WTC11 (cell line): ENCODE measurements at regions not wholly inside any gene's neighbourhood (a gene's known extent, or its start where the extent isn't known, plus 50 kb on each side); places are given as distances from the start of the nearest gene placed in this dataset.

Experiments used
- FOXK1 ChIP-seq: sonication (generic); formaldehyde crosslinking; IDR thresholded peaks from 2 replicates; pipeline ENCODE4 v1.8.0; 2022; ENCODE audit warnings: mild to moderate bottlenecking, moderate library complexity, missing genetic modification reagents
- IRF2 ChIP-seq: sonication (generic); formaldehyde crosslinking; IDR thresholded peaks from 2 replicates; pipeline ENCODE4 v1.8.0; 2022; ENCODE audit warnings: low read depth, missing genetic modification reagents, borderline replicate concordance
- TF ChIP-seq, protein P1 (sequence below): fragments of 200-600 bp; IDR thresholded peaks from 2 replicates; pipeline ENCODE4 v1.8.0; 2022; ENCODE audit warnings: antibody characterized with exemption
- TF ChIP-seq, protein P2 (sequence below): sonication (generic); formaldehyde crosslinking; IDR thresholded peaks from 2 replicates; pipeline ENCODE4 v1.8.1; 2023; ENCODE audit warnings: mild to moderate bottlenecking, missing genetic modification reagents, moderate library complexity
- TF ChIP-seq, protein P3 (sequence below): sonication (generic); formaldehyde crosslinking; IDR thresholded peaks from 2 replicates; pipeline ENCODE4 v1.8.1; 2022; ENCODE audit warnings: low read depth, missing genetic modification reagents, borderline replicate concordance

DNA sequence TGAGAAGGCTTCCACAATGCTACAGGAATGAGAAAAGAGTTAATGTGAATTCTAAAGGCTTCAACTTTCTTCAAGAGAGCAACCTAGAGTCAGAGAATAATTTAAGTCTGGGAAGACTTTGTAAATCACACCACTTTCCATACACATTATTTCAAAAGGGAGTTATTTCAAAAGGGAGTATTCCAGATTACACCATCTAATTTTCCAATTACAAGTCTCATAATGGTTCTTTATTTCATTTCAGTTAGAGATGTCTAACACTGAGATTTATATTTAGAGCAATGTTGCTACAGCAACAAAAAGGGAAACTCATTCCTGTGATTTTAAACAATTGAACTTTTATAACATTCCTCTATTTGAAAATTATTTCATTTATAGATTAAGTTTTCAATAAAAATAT lies 98.8 kb upstream of the DST start:
- TF ChIP-seq IRF2 (CRISPR knock-in tag): no peak
- no peak for TF ChIP-seq FOXK1 (CRISPR knock-in tag)
- TF ChIP-seq, protein P1, sequence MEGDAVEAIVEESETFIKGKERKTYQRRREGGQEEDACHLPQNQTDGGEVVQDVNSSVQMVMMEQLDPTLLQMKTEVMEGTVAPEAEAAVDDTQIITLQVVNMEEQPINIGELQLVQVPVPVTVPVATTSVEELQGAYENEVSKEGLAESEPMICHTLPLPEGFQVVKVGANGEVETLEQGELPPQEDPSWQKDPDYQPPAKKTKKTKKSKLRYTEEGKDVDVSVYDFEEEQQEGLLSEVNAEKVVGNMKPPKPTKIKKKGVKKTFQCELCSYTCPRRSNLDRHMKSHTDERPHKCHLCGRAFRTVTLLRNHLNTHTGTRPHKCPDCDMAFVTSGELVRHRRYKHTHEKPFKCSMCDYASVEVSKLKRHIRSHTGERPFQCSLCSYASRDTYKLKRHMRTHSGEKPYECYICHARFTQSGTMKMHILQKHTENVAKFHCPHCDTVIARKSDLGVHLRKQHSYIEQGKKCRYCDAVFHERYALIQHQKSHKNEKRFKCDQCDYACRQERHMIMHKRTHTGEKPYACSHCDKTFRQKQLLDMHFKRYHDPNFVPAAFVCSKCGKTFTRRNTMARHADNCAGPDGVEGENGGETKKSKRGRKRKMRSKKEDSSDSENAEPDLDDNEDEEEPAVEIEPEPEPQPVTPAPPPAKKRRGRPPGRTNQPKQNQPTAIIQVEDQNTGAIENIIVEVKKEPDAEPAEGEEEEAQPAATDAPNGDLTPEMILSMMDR: no peak
- TF ChIP-seq, protein P2, sequence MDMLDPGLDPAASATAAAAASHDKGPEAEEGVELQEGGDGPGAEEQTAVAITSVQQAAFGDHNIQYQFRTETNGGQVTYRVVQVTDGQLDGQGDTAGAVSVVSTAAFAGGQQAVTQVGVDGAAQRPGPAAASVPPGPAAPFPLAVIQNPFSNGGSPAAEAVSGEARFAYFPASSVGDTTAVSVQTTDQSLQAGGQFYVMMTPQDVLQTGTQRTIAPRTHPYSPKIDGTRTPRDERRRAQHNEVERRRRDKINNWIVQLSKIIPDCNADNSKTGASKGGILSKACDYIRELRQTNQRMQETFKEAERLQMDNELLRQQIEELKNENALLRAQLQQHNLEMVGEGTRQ: no peak
- TF ChIP-seq, protein P3, sequence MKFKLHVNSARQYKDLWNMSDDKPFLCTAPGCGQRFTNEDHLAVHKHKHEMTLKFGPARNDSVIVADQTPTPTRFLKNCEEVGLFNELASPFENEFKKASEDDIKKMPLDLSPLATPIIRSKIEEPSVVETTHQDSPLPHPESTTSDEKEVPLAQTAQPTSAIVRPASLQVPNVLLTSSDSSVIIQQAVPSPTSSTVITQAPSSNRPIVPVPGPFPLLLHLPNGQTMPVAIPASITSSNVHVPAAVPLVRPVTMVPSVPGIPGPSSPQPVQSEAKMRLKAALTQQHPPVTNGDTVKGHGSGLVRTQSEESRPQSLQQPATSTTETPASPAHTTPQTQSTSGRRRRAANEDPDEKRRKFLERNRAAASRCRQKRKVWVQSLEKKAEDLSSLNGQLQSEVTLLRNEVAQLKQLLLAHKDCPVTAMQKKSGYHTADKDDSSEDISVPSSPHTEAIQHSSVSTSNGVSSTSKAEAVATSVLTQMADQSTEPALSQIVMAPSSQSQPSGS (CRISPR knock-in tag): no peak
